Activated T-cell treated with anti-CD3 and anti-CD28 coated beads for 24 hours (primary cell): ENCODE measurements at regions not wholly inside any gene's neighbourhood (a gene's known extent, or its start where the extent isn't known, plus 50 kb on each side); places are given as distances from the start of the nearest gene placed in this dataset.
"Not testable (repeated sequence)": the region's sequence is repeated elsewhere in the genome, so short reads cannot be mapped to it uniquely, and the experiment has no call there.

Experiments
- DNase-seq: peaks from one replicate; pipeline ENCODE4 v3.0.0-alpha.2; 2020; ENCODE audit warnings: low read depth

DNA sequence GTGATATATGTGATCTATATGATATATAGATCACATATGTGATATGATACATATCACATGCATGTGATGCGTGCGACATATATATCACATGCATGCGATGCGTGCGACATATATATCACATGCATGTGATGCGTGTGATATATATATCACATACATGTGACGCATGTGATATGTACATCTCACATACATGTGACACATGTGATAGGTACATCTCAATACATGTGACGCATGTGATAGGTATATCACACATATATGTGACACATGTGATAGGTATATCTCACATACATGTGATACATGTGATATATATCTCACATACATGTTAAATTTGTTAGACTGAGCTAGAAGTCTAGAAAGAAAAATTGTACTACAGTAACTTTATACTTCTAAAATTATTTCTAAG lies 1095.9 kb downstream of the EFNA5 start:
- no peak for DNase-seq

DNA sequence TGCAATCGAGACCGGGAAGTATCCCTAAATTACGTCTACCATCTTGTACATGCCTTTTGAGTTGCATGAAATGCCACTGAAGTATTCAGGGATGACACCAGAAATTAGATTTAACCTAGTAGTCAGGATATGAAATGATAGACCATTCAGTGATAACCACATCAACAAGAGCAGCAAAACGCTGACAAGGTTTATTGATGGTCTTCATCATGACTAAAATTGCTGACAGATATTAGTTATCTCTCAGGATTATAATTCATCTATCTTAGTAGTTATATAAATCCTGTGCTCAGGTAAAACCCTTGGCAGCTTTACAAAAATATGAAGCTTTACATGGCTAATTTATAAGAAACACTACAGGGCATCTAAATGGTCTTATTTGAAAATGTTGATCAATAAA lies 1104.7 kb downstream of the EFNA5 start:
- no peak for DNase-seq

DNA sequence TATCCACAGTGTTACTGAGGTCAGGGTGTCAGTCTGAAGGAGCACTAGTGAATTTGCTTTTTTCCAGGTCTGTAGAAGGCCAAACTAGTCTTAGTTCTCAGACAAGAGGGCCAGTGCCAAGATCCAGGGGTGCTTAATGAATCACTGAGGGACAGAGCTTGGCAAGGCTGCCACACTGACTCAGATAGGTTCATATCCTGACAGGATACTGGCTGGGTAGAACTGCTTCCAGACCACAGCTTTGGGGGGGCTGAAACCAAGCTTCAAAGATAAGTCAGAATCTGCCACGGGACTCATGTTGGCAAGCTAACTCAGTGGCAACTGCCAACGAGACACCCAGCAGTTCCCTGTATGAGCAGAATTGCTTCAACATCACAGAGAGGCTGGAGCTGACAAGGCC lies 1125.4 kb downstream of the EFNA5 start:
- no peak for DNase-seq

DNA sequence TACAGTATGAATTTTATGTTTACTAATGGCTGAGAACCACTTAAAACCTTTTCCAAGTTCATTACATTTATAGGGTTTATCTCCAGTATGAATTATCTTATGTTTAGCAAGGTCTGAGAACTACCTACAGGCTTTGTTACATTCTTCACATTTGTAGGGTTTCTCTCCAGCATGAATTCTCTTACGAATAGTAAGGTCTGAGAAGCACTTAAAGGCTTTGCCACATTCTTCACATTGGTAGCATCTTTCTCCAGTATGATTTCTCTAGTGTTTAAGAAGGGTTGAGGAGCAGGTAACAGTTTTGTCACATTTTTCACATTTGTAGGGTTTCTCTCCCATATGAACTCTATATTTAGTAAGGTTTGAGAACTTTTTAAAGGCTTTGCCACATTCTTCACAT lies 1127.4 kb downstream of the EFNA5 start:
- no peak for DNase-seq

DNA sequence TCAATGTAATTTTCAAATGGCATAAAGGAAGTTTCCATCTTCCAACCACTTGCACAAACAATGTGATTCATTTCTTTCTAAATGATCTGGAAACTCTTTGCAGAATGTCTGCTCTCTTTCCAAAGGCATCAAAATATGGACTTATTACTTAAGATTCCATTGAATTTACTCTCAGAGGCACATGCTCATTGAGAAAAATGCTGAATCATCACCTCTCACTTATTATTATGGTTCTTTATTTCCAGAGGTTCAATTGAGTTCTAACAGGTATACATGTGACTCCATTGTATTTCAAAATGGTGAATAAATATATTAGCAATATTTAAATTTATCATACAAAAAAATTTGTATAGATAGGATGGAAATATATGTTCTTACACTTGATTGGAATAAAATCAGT lies 1140.6 kb downstream of the EFNA5 start:
- DNase-seq, result no peak

DNA sequence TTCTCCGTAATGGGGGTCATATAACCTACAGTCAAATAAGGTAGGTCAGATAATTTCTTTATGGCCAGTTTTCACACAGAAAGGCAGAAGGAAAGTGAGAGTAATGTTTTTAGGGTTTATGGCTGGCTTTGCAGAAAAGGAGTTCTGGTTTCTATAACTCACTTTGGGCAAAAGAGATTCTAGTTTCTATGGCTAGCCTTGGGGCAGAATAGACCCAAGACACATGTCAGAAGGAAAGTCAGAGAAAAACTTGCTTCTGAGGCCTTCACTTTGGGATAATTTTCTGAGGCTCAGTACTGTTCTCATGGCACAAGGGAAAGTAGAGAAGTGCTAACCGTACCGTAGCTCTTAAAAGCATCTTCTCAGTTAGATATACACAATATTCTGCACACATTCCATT lies 1145.3 kb downstream of the EFNA5 start:
- DNase-seq, result no peak

DNA sequence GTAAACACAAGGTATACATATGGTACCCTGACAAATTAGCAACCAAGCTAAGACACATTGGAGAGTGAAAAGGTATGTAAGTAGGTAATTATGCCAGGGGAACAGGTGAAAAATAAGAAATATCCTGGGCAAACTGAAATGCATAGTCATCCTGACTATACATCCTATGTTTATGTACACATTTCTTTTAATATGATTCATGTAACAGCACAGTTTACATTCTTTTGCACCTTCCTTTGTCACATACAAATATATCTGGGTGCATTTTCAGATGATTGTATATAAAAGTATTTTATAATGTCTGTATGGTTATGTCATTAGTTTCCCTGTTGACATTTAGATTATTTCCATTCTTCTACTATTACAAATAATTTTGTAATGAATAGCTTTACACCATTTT lies 1146.9 kb downstream of the EFNA5 start:
- DNase-seq, result no peak

DNA sequence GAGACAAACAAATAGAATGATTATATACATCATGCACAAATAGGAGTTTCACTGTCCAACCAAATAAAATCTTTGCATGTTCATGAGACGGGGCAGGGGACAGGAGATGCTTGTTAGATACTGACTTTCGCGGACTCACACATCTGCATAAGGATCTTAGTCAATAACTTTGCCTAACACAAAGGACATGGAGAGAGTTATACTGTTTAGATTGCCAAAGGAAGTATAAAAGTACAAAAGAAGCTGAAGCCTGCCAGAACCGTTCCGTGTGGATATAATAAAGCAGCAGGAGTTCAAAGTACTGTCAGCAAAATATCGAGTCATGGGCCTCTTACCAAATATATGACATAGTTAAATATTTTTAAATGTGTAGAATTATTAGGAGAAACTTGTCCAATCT lies 1148.4 kb downstream of the EFNA5 start:
- DNase-seq, result no peak

DNA sequence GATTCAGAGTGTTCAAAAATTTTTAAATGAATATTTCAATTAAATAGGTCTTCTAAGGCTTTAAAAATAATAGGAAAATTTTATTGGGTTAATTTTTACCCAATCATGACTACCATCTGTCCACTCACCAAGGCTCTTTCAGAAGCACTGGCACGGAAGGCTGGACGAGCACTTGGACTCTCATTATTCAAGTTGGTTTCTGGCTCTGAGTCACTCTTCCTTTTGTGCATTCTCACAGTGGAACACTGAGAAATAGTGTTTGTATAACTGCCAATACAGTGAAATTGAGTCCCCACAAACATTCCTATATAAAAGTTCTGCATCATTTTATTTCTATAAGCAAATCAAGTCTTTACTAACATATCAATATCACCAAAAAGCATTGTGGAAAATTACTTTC lies 1149.0 kb downstream of the EFNA5 start:
- no peak for DNase-seq

DNA sequence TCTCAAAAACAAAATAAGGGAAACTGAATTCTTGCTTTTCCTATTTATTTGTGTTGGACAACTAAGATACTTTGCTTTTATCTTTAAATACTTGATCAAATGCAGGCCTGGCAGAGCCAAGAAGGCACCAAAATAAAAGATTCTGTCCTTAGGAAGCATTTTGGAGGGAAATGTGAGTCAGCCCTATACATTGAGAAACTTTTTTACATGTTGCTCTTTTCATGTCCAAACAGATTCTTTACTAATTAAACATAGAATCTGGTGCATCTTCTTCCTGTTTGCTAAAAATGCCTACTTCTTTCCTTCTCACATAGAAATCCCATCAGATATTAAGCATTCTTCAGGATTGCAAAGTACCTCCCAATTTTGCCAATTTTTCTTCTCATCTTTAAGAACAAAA lies 1160.4 kb downstream of the EFNA5 start:
- no peak for DNase-seq

DNA sequence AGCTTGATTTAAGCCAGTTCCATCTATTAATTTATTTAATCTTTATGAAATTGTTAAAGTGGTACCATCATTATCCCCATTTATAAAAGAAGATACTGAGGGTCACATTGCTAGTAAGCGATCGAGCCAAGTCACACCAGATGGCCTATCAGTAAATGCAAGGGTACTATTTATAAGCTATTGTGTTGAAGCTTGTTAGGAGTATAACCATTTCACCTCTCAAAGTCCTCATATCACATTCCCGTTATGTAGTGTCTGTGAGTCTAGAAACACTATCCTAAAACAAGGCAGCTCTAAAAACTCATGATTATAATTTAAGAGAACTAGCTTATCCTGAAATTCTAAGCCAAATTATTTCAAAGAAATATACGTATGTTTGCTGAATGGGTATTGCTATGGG lies 1161.8 kb downstream of the EFNA5 start:
- no peak for DNase-seq

DNA sequence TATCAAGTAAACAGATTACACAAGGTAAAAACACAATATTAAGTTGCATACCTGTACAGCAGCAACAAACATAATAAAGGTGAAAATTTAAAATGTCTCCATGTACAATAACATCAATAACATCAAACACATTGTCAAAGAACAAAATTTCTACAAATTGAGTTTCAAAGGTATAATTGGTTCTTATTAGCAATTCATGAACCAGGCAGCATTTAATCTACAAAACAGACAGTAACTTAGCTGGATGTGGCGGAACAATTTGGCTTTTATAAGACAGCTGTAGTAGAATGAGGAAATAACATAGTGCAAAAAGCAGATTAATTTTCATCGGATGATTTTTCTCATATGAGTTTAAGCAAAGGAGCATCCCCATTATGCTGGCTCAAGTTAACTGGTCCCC lies 1176.8 kb downstream of the EFNA5 start:
- no peak for DNase-seq

DNA sequence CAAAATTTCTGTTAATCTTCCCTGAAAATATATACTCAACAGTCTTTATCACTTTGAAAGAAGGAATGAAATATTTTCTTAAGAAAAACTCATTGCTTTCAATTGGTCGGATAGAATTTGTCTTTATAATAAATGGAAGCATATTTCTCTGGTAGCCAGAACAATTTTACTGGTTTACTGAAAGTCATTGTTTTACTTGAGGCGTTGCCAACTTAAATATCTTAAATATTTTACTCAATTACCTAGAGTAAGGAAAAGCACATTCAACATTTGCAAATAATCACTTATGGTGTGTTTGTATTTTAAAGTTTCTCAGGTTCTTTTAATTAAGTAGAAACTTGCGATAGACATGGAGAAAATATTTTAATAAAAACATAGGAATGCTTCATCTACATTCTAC lies 1181.7 kb downstream of the EFNA5 start:
- no peak for DNase-seq

DNA sequence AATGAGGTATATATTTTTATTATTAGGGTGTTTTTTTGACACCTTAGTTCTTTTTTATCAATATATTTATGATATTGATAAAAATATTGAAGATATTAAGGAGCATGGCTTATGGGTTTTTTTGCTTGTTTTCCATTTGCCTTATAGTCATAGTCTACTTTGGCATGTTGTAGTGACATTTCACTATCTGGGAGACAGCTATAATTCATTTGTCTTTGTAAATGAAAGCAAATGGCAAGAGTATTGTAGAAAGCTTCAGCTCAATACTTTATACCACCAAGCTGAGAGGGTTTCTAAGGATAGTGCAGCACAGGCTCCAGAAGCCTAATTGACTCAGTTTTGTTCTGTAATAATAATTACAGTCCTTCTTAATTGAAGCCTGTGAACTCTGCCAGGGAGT lies 1182.3 kb downstream of the EFNA5 start:
- no peak for DNase-seq

DNA sequence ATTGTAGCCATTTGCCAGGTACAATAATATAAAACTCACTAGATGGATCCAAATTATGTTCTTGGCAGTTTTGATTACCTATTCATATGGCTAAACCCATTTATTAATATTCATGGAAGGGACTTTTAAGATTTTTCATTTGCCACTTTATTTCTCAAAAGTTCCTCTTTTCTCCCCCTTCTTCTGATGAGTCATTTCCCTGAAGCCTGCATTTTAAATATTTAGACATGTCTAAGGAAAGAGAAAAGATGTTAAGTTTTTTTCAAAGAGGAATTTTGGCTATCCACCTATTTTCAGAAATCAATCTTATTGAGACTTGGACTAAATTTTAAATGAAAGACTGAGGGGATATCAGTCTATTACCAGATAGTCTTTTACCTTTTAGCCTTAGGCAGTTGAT lies 1189.4 kb downstream of the EFNA5 start:
- DNase-seq, result no peak

DNA sequence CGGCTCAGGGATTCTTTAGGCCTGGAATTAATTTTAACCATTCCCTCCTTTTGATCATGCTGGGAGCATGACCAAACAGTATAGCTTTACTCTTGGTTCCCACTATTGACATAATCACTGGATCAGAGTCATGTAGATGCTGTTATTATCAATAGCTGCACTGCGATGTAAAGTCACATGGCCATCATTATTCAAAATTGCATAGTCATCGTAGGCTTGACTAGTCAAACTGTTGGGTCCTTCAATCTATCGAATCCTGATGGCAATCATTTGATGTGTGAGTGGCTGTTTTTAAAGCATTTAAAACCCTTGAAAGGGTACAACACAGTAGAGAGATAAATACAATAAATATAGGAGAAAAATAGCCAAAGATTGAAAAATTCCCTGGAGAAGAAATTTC lies 1194.1 kb downstream of the EFNA5 start:
- no peak for DNase-seq

DNA sequence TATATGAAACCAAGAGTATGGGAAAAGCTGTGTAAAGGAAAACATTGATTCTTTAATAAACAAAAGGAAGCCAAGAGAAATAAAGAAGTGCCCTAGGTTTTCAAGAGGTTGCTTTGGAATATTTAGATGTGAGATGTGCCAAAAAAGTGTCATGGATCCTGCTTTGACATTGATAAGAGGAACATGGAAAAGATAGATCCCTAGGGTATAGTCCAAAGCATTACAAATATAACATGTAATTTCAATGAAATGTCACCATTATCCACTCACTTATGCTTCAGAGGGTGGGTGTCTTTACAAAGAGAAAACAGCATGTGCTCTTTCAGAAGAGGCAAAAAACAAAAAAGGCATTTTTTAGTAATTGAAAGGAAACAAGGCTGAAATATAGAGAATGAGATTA lies 1196.7 kb downstream of the EFNA5 start:
- no peak for DNase-seq

DNA sequence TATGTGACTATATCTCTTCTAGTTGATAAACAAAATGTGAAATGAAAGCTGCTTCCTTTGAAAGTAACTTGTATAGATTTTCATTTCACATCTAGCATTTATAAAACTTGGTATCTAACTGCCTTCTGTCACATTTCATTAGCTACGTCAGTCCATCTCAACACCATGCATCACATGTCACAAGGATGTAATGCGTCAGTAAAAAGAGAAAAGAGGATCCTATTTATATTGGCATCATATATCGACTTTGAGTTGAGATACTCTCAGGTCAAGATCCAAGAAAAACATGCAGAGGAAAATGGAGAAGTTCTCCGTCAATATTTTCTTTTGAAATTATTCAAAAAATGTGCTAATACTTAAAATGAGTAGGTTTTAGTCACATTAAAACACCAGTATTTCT lies 1211.2 kb downstream of the EFNA5 start:
- no peak for DNase-seq

DNA sequence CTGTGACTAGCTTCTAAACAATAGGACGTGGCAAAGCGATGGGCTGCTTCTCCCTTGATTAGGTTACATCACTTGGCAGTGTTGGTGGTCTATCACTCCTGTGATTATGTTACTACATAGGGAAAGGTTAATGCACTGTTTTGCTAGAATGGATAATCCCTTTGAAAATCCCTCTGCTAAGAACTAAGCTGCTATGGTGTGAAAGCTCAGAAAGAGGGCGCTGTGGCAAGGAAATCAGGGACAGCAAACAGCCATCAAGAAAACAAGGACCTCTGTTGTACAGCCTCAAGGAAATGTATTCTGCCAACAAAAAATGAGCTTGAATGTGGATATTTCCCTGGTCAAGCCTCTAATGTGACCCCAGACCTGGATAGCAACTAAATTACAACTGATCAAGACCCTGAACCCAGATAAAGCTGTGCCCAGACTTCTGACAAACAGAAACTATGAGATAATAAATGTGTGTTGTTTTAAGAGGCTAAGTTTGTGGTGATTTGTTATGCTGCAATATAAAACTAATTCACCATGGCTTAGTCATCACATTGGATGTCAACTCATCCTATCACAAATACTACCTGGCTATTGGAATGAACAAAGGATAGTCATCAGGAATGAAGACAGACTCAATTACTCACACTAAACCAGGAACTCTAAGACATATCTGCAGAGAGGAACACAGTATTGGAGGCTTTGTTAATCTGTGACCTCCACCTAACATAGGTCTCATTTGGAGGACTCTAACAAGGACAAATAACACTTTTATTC lies 1215.9 kb downstream of the EFNA5 start:
- DNase-seq, result no peak

DNA sequence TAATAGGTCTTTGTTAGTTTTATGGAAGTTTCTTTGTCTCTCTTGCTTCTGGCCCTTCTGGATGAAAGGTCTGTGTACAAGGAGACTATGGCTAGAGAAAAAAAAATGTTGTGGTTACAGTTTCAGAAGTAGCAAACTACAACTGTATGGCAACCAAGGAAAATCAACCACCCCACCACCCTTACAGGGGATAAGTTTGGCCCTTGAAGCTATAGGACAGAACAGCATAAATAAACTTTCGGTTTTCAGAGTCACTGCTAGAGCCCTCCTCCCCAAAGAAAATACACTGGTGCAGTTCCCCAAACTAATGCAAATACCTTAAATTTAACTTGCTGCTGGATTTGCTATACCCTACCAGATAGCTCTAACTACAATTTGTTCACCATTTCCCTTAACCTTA lies 1216.7 kb downstream of the EFNA5 start:
- no peak for DNase-seq

DNA sequence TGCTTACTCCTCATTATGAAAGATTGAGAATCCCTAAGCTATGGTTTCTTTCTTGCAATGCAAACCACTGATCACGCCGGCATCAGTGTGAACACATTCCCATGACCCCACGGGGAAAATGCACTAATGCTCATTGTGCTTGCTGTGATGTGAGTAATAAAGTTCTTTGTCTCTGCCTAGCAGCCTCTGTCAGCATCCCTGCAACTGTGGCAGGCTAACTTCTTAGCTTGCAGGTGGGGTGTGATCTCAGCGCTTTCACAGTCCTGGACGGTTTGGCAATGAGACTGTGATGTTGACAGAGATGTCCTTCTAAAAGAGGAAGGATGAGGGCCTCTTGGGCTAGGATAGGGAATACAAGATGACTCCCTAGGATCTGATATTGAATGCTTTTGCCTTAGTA lies 1218.7 kb downstream of the EFNA5 start:
- no peak for DNase-seq

DNA sequence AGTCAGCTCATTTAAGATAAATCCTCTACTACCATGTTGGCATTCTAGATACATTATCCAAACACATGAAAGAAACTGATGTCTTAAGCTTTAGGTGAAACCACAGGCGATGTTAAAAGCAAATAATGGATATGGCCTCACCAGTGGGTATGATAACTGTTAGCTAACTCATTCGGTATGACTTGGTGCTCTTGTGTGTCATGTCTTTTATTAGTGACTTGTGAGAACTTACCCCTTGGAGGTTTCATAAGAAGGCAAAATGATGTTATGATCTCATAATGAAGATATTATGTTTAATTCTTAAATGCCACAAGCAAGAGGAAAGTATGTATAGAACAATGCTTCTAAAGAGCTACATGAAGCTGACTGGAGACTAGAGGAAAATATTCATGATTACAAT lies 1227.0 kb downstream of the EFNA5 start:
- no peak for DNase-seq

DNA sequence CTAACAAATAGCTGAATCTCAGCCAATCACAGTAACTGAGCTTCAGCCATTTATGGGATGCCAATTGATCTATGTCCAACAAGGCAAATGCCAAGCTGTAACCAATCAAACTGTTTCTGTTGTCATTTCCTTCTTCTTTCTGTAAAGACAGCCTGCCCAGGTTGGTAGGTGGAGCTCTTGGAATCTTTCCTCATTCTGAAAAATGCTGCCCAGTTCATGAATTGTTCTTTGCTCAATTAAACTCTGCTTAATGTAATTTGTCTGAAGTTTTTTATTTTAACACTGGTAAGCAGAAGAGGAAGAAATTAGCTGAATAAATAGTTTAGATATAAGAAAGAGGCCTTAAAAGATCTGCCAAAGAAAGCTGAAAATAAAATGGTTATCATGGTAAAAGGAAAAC lies 1235.6 kb downstream of the EFNA5 start:
- no peak for DNase-seq

DNA sequence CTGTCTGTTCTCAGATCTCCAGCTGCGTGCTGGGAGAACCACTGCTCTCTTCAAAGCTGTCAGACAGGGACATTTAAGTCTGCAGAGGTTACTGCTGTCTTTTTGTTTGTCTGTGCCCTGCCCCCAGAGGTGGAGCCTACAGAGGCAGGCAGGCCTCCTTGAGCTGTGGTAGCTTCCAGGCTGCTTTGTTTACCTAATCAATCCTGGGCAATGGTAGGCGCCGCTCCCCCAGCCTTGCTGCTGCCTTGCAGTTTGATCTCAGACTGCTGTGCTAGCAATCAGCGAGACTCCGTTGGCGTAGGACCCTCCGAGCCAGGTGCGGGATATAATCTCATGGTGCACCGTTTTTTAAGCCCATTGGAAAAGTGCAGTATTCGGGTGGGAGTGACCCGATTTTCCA lies 1240.0 kb downstream of the EFNA5 start:
- not testable (repeated sequence) for DNase-seq
